Spleen (tissue), 7 donors: ENCODE measurements at regions not wholly inside any gene's neighbourhood (a gene's known extent, or its start where the extent isn't known, plus 50 kb on each side); places are given as distances from the start of the nearest gene placed in this dataset.
"Not testable (repeated sequence)": the region's sequence is repeated elsewhere in the genome, so short reads cannot be mapped to it uniquely, and the experiment has no call there.

Experiments used
- CTCF ChIP-seq, 11 experiments: fragments of 200-600 bp in 7 of 11; fragments of 450-650 bp in 4 of 11; sonication (generic) in 4 of 11; IDR thresholded peaks in 8 of 11; conservative IDR thresholded peaks in 3 of 11; 1 replicate in 7 of 11; 2 replicates in 4 of 11; pipeline versions ENCODE4 v1.4.0 to v1.8.0; 2016 to 2021; ENCODE audit warnings: antibody characterized with exemption in 11 of 11, inconsistent platforms in 4 of 11, mild to moderate bottlenecking in 1 of 11
- POLR2AphosphoS5 ChIP-seq, 3 donors: sonication (generic); formaldehyde crosslinking; IDR thresholded peaks; one replicate each; pipeline ENCODE4 v1.5.1; 2017; ENCODE audit warnings: antibody characterized with exemption in 3 of 3
- donor health status: DM: no; HTN: no; CAD: no; lungs with moderate emphysema.
- donor health status: DM: no; HTN: no; CAD: no.
- donor health status: DM: no; HTN: no; CAD: no.

- not testable (repeated sequence) for TF ChIP-seq CTCF (IDR thresholded peaks at IDR 0.05 in 8 of 11, conservative IDR thresholded peaks at IDR 0.05 in 3 of 11); POLR2AphosphoS5 (IDR thresholded peaks at IDR 0.05)
Measured at GRCh38 chr9:31597086-31597485, 787.4 kb upstream of the ACO1 start.
